GM18873 (cell line): ENCODE measurements at regions not wholly inside any gene's neighbourhood (a gene's known extent, or its start where the extent isn't known, plus 50 kb on each side); places are given as distances from the start of the nearest gene placed in this dataset.
"Not testable (repeated sequence)": the region's sequence is repeated elsewhere in the genome, so short reads cannot be mapped to it uniquely, and the experiment has no call there.

ENCODE experiments used
- ATAC-seq: cut with Tn5 transposase; IDR thresholded peaks from one replicate; pipeline ENCODE4 v1.9.1; 2021; ENCODE audit warnings: mild to moderate bottlenecking, moderate library complexity, moderate number of reproducible peaks; ENCODE audit not compliant: unreplicated experiment, low FRiP score

- no peak for ATAC-seq
Observed at GRCh38 chr7:96770758-96771157, 61.1 kb upstream of the SEM1 start.

GRCh38 chr7:96772139-96772694, 62.6 kb upstream of the SEM1 start:
- no peak for ATAC-seq

- ATAC-seq = no peak
Observed at GRCh38 chr7:96773483-96773882, 63.8 kb upstream of the SEM1 start.

- ATAC-seq = no peak
Observed at GRCh38 chr7:96774358-96774757, 64.7 kb upstream of the SEM1 start.

GRCh38 chr7:96775046-96775445, 65.4 kb upstream of the SEM1 start:
- ATAC-seq = no peak

GRCh38 chr7:96778263-96778662, 68.6 kb upstream of the SEM1 start:
- no peak for ATAC-seq

- no peak for ATAC-seq
Observed at GRCh38 chr7:96781919-96782318, 72.3 kb upstream of the SEM1 start.

GRCh38 chr7:96782686-96783298, 73.1 kb upstream of the SEM1 start:
- not testable (repeated sequence) for ATAC-seq

GRCh38 chr7:96784597-96784996, 75.0 kb upstream of the SEM1 start:
- ATAC-seq = no peak

- ATAC-seq = no peak
Observed at GRCh38 chr7:96786261-96786997, 76.8 kb upstream of the SEM1 start.

- ATAC-seq = no peak
Observed at GRCh38 chr7:96786998-96787395, 77.4 kb upstream of the SEM1 start.

- ATAC-seq = no peak
Observed at GRCh38 chr7:96789914-96790313, 80.3 kb upstream of the SEM1 start.

- ATAC-seq = no peak
Observed at GRCh38 chr7:96792115-96792514, 82.5 kb upstream of the SEM1 start.

GRCh38 chr7:96794063-96794462, 84.4 kb upstream of the SEM1 start:
- ATAC-seq = no peak

- no peak for ATAC-seq
Observed at GRCh38 chr7:96800122-96800521, 90.5 kb upstream of the SEM1 start.

GRCh38 chr7:96800824-96801223, 91.2 kb upstream of the SEM1 start:
- ATAC-seq = no peak

GRCh38 chr7:96819111-96819700, 109.6 kb upstream of the SEM1 start:
- no peak for ATAC-seq

- not testable (repeated sequence) for ATAC-seq
Observed at GRCh38 chr7:96821131-96821530, 111.5 kb upstream of the SEM1 start.

- no peak for ATAC-seq
Observed at GRCh38 chr7:96822824-96823223, 113.2 kb upstream of the SEM1 start.

GRCh38 chr7:96823274-96823673, 113.6 kb upstream of the SEM1 start:
- ATAC-seq = no peak

- no peak for ATAC-seq
Observed at GRCh38 chr7:96824686-96825085, 115.0 kb upstream of the SEM1 start.

GRCh38 chr7:96825285-96825684, 115.6 kb upstream of the SEM1 start:
- no peak for ATAC-seq
